HG03159 (cell line): ENCODE measurements at regions not wholly inside any gene's neighbourhood (a gene's known extent, or its start where the extent isn't known, plus 50 kb on each side); places are given as distances from the start of the nearest gene placed in this dataset.

Experiments
- ATAC-seq: cut with Tn5 transposase; IDR thresholded peaks from one replicate; pipeline ENCODE4 v1.9.1; 2021; ENCODE audit warnings: mild to moderate bottlenecking, moderate library complexity; ENCODE audit not compliant: unreplicated experiment

DNA sequence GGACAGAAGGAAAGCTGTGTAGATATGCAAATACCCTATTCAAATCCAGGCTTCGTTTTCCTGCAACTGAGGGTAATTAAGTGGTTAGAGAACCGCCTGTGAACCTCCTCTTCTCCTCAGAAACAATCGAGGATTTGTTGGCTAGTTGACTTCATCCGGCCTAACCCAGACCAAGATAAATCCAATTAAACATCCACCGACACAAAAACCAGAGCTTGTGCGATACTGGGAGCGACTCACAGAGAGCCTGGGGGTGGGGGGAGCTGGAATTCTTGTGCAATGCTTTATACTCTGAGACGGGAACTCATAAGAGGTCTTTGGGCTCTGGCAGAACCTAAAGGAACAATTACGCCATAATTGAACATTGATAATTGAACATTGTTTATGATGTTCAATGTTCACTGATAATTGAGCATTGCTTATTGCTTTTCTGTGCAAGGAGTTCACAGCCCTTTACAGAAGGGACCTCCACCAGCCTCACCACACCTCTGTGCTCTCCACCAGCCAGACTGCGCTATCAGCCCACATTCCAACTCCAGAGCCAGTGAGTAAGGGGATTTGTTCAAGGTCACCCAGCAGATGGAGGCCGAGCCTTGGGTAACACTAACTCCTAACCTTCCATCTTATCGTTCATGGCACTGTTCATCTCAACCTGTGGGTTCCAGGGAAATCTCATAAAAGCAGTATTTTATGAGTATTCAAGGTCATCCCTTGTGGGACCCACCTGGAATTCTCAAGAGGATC is 429.6 kb upstream of the JARID2 start:
- no peak for ATAC-seq

DNA sequence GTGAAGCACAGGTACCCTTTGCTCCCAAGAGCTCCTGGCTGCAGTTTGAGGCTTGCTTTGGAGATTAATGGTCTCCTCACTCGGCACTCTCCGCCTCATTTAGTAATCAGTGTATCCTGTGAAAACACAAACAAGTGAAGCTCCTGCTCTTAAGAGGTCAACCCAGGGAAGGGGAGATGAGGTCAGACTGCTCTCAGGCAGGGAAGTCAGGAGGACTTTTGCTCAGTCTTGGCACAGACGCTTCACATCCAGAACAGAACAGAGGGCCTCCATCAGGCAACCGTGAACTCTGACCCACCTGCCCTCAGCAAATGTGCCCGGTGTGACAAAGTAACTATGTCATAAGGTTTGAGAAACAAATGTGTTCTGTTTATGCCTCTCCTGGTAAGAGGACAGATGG is 428.8 kb upstream of the JARID2 start:
- no peak for ATAC-seq

DNA sequence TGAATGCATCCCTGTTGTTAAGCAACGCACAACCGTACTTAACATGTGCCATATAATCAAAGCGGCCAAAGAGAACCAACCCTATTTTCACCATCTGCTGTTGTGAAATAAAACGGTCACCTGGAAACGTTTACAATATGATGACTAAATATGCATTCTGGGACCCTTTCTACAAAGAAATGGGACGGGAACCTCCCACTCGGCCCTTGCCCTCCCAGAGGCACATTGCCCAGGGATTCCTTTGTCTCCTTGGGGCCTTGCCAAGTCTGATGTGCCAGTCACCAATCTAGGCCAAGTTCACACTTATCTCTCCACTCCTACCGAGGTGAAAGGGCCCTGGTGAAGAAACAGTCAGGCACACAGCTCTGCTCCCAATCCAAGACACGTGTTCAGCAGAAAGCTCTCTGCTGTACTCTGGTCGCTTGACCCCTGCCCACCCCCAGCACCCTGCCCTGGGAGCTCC is 427.4 kb upstream of the JARID2 start:
- ATAC-seq: no peak

DNA sequence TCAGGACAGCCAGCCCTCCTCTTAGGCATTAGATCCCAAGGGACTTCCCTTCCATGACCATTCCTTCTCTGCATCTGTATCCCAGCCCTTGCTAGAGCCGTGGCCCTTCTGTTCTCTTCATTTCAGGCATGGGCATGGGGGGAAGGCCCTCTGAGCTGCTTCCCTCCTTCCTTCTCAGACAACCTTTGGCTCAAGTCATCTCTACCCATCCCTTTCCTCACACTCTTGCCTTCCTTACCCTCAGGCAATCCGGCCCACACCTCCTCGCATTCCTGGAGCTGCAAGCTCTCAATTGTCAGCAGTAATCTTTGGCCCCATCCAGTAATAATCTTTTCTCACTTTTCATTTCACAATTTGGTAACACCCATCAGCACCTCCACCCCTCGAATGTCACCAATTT is 426.9 kb upstream of the JARID2 start:
- ATAC-seq: no peak

DNA sequence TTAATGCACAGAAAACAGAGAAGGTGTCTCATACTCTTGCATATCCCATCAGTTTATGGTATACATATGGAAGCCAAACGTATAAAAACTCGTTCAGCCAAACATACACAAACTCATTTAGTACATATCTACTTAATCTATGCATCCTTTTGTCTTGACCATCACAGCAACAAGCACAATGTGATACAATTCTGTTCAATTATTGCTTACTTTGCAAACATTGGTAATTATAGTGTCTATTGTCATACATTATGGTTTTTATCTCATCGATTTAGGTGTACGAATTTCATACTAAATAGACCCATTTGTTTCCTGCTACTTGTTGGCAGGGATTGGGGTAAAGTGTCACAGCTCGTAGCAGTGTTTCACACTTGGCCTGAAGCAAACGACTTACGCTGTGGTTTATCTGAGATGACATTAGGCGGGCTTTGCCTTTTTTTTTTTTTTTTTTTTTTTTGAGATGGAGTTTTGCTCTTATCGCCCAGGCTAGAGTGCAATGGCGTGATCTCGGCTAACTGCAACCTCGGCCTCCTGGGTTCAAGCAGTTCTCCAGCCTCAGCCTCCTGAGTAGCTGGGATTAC is 425.9 kb upstream of the JARID2 start:
- ATAC-seq: no peak

DNA sequence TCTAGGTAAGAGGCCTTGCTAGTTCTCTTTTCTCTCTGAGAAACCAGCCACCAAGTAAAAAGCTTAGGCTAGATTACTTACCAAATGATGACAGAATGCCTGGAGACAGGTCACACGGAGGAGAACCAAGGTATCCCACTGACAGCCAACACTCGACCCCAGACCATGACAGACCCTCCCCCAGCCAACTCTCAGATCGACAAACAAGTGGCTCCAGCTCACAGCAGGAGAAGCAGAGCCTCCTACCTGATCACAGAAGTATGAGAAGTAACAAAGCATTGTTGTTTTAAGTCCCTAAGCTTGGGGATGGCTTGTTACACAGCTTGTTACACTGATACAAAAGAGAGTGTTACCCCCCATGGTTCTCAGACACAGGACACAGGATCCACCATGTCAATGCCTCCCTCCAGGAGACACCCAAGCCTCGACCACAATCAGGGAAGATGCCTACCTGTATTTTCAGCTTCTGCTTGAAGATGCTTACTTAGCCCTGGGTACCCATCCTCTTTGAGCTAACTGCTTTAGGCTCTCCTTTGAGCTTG is 423.8 kb upstream of the JARID2 start:
- no peak for ATAC-seq

DNA sequence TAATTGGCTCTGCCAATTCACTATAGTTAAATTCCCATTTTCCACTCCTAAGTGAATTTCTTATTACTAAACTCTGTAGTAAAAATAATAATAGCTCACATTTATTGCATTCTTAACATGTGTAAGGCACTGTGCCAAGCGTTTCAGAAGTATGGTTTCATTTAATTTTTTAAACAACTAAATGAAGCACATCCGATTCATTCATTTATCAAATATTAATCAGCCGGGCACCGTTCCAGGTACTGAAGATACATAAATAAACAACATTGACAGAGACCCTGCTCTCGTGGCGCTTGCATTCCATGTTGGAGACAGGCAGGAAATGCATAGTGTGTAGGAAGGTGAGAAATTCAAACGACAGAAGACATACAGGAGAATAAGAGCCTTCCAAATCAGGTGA is 423.2 kb upstream of the JARID2 start:
- ATAC-seq: no peak

DNA sequence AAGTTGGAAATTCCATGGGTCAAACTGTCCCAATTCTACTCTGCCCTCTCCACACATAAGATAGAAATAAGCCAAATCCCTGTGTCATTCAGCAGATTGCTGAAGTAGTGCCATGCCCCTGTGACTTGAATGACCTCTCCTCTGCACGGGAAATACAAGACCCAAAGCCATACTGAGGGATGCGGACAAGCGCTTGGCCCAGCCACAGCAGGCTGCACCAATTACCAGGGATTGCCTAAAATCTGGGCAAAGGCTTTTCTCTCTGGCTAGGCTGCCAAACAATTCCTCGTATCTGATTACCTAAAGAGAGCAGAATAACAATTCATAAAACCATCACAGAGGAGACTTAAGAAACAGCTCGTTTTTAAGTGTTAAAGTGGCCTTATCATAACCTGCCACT is 421.8 kb upstream of the JARID2 start:
- ATAC-seq: no peak

DNA sequence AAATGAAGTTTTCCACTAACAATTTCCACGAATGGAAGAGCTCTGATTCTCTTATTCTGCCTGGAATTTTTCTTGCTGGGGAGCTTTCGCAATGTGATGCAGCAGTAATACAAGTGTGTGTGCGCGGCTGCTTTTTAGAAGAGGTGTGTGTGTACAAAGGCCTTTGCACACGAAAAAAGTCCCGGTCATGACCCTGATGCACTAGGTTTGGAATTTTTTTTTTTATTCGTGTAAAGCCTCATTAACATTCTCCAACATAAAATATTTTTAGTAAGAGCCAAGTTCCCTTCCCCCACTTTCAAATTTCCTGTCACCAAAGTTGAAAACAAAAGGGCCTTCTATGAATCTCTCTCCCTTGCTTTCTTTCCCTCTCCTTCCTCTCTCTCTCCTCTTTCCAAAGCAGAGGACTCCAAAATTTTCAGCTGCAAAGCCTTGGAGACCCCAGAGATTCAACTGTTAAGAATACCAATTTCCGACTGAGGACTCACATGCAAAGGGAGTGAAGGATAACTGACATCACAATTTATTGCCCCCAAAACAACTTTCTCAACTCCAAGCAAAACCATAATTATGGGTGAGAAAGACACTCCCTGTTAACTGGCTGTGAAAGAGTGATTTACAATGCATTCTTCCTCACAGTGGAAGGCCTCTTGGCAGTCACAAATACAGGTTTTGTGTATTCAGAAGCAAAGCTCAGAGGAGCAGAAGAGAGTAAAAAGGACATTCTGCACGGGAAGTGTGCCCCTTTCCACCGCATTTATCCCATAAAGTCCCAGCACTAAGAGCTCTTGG is 421.2 kb upstream of the JARID2 start:
- no peak for ATAC-seq

DNA sequence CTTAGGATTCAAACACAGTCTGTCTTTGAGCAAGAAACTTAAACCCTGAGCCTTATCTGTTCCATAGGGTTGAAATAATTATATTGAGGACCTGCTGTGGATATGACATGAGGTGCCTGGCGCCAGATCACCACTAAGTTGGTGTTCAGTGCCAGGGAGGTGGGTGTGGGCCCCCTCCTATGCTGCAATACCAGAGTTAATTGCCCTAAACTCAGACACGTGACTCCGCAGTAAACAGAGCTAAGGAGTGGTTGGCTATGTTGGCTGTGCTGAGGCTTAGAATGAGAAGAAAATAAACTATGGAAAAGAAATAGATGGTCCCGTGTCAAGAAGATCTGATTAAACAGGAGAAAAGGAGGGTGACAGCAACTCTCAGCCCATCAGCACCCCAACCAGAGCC is 419.4 kb upstream of the JARID2 start:
- no peak for ATAC-seq

DNA sequence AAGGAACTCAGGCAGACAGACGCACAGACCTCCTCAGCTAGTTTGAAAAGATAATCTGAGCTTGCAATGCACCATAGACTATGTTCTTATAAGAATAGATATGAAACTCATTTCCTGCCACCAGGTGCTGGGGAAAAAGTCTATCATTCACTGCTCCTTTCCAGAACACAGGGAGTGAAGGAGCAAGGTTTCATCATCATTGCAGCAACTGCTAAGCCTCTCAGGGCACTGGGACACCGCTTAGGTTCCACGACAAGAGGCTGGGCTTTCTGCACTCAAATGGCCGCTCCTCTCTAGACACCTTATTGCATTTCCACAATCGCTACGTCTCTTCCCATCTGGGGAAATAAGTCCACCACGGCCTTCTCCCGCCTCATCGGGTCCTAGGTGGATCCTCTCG is 418.5 kb upstream of the JARID2 start:
- ATAC-seq: no peak

DNA sequence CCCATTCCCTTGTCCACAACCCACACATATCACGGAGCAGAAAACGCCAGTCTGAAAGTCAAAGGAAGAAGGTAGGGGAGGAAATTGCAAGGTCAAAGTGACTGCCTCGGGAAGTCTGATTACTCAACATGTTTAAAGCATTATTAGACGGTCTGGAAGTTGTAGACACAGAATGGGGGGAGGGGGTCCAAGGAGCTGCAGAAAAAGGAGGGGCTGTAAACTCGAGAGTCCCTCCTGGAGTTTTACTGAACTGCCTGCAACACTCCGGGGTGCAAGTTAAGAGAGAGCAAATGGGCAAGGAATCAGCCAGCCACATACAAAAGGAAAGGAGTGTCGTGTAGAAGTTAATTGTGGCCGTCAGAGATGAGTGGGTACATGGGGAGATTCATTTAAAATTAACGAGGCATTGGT is 417.7 kb upstream of the JARID2 start:
- no peak for ATAC-seq

DNA sequence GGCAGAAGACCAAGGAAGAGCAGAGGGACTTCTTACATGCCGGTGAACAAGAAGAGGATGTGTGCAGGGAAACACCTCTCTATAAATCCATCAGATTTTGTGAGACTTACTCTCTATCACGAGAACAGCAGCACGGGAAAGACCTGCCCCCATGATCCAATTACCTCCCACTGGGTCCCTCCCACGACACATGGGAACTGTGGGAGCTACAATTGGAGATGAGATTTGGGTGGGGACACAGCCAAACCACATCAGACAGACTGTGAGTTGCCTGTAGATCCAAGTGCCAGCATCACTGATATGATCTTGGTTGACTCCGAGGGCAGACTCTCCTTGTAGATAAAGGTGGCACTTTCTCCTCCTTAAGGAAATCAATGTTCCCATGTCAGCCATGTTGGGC is 414.8 kb upstream of the JARID2 start:
- no peak for ATAC-seq

DNA sequence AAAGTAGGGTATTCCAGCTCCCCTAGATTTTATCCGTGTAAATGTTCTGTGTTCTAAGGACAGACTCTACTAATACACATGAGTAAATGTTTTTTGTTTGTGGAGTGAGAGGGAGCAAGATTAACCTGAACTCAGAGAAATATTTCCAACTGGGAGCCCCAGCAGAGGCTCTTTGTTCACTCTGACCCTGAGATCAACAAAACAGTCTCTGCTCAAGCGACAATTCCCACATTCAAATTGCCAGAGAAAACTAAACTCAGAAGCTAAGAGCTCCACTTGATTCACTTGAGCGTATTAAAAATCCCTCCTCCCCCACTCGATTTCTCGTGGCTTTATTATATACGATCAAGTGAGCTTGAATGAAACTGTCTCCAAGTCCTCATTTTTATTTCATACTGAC is 413.9 kb upstream of the JARID2 start:
- no peak for ATAC-seq

DNA sequence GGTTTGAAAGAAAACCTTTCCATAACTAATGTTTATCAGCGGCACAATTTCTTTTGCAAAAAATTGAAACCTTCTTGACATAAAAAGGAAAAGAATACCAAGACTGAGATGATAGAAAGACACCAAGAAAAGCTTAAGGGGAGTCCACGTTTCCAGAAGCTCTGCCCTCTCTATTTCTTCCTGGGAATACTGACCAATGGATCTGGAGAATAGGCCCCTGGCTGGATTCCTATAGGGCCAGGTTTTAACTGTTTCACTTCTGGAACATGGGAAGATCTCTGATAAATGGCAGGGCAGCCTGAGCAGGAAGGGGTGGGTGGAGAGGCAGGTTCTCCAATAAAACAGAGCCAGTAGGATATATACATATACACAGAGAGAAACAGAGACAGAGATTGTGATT is 413.4 kb upstream of the JARID2 start:
- ATAC-seq: no peak

DNA sequence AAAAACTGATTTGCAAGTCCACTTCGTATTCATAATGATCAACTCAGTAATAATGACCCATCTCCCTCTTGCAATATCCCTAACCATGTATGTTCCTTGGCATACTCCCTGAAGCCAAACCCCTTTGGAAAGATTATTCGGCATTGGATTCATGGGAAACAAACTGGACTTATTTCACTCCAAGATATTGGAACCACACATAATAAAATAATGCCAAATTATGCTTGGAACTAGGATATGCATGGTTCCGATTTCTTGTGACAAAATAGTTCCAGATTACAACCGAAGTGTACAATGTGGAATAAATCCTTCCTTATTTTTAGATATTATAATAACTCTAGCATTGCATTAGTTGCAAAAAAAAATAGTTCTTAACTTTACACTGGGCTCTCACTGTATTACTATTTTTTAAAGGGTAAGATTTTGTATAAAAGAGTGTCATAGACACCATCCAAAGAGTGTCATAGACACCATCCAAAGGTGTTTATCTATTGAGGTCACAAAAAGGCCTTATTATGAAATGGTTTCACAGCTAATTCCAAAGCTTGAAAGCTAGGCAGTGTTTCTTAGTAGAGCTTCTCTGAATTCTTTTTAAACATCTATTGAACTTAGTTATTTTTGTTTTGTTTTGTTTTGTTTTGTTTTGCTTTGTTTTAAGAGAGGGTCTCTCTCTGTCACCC is 410.9 kb upstream of the JARID2 start:
- no peak for ATAC-seq

DNA sequence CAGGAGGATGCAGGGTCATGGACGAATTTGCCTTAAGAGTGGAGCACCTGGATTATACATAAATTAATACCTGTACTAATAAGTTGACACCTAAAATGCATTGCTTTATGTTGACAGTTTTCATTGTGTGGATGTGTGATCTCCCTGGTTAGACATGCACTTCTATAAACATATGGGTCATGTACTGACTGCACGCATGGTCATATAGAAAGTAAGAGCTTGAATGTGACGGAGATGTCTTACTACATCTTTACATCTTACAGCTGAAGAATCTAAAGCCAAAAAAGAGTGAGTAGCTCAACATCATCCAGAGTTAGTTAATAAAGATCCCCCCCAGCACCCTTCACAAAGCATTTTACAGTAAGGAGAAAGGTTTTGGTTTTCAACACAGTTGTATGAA is 408.4 kb upstream of the JARID2 start:
- no peak for ATAC-seq

DNA sequence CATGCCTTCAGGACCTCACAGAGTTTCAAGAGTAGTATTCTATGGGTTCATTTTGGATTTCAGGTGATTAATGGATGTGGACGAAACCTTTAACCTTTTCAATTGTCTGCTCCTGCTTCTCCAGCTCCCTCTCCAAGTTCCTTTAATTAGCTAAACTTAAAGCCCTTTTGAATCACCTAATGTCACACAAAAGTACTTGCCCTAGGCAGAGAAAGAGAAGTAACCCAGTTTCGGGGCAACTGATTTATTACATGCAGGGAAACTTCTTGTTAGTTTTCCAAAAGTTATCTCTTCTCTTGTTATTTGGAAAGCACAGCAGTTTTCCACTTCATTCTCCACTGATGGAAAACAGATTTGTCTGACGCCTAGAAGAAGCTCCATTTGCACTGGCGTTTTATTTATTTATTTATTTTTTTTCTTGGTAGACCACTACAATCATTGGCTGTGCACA is 407.7 kb upstream of the JARID2 start:
- no peak for ATAC-seq

DNA sequence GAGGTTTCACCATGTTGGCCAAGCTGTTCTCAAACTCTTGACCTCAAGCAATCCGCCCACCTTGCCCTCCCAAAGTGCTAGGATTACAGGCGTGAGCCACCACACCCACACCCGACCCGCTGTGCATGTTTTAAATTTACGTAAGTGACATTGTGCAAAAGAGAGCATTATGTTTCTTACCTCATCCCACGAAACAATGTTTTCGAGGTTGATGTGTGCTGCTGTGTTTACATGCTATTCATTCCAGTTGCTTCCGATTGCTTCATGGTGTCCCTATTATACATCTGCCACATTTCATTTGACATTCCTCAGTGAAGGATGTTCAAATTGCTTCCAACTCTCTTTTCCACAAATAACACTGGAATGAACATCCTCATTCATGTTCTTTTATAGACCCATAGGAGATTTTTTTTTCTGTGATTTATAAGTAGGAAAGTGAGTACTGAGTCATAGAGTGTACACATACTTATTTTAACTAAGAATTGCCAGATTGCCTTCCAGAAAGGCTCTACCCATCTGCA is 403.9 kb upstream of the JARID2 start:
- ATAC-seq: no peak

DNA sequence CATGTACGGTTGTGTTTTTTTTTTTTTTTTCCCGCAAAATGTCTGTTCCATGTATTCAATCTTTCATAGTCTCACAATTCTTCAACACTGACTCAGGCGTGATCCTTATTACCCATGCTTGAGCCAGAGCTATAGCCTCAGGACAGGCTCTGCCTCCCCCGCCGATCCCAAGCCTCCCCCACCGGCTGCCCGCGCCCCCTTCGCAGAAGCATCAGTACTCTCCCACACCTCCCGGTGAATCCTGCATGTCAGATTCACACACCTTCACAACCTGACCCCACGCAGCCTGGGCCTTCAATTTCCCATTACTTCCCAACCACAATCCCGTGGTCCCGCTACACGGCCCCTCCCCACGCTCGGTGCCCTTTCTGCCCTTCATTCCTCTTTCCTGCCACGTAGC is 401.5 kb upstream of the JARID2 start:
- ATAC-seq: no peak

DNA sequence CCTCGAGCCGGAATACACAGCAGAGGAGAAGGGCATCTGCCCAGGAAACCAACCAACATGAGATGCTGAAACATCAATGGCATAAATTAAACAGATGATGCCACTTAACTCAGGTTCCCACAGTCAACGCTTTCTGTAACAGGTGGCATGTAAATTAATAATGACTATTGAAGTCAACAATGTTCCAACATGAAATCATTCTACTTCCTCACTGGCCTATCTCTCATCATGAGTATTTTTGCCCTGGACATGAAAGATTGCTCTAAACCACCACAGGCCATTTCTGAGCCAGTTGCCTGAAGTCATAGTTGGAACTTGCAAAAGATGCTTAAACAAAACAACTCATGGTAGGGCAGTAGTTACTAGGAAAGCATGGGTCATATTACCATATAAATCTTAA is 397.9 kb upstream of the JARID2 start:
- ATAC-seq: no peak
